Omental fat pad (tissue), 3 donors: ENCODE measurements at regions not wholly inside any gene's neighbourhood (a gene's known extent, or its start where the extent isn't known, plus 50 kb on each side); places are given as distances from the start of the nearest gene placed in this dataset.

Experiments
- ATAC-seq: fragments of 150-250 bp; one replicate; pipeline ENCODE4 v1.9.1; 2016; ENCODE audit warnings: mild to moderate bottlenecking, moderate library complexity; ENCODE audit not compliant: low FRiP score
- DNase-seq: peaks from one replicate; pipeline ENCODE4 v3.0.0-alpha.2; 2019; ENCODE audit warnings: low spot score
- CTCF ChIP-seq, 3 donors: fragments of 450-650 bp; IDR thresholded peaks; one replicate each; pipeline ENCODE4 v1.5.1; 2016 to 2017; ENCODE audit warnings: antibody characterized with exemption in 3 of 3, mild to moderate bottlenecking in 3 of 3, moderate library complexity in 2 of 3

DNA sequence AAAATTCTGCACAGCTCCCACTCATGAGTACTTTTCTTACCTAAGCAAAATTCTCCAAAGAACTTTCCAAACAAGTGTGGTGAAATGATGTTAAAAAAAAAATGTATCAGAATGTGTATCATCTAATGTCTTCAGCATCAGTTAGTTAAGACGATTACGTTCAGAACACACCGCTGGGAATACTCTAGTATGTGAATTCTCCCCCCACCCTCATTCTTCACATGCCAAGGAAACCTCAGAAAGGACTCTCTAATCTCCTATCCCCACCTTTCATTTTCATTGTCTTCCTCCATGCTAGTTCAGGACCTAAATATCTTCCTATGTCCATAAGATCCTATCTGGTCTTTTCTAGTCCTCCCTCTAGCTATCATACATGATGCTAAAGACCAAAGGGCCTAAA lies 457.4 kb downstream of the SHQ1 start:
- DNase-seq (no peak), ATAC-seq (no peak)
- no peak for TF ChIP-seq CTCF (IDR thresholded peaks at IDR 0.05)

DNA sequence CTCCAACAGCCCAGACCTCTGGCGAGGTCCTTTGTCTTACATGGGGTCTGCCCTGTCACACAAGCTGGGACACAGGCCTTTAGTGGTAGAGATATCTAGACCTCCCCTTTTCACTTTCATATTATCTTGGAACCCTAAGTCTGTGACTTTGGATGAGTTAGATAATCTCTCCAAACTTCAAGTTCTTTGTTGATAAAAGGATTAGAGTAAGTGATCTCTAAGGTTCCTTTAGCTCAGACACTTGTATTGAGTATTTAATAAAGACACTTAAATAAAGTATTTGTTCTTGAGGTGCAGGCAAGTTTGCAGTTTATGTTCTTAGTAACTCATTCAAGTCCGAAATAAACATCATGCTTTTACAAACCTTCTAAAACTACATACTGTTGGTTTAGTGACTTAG lies 459.6 kb downstream of the SHQ1 start:
- DNase-seq, result no peak
- no peak for ATAC-seq
- TF ChIP-seq CTCF (IDR thresholded peaks at IDR 0.05), result no peak

DNA sequence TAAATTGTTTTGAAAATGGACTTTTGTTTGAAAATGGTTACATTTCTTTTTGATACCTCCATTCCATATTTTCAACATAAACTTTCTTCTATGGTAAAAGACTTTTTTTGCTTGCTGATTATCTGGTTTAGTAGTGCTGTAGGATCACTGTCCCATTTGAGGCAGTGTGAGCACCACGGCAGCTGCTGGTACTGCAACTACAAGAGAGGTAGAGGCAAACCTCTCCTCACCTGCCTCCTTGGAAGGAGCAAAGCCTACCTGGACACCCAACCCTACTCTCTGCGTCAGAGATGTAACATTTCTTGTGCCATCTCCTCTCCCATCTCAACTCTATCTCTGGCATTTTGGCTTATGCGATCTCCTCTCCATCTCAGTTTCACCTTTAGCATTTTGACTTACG lies 460.1 kb downstream of the SHQ1 start:
- no peak for DNase-seq

GRCh38 chr3:72386327-72387000 lies 461.8 kb downstream of the SHQ1 start:
- ATAC-seq, result no peak
- TF ChIP-seq CTCF (IDR thresholded peaks at IDR 0.05), result no peak
- DNase-seq, result no peak

More for the DNA sequence above, 460.1 kb downstream of the SHQ1 start:
- TF ChIP-seq CTCF (IDR thresholded peaks at IDR 0.05), result no peak
- ATAC-seq, result no peak

- TF ChIP-seq CTCF (IDR thresholded peaks at IDR 0.05), result no peak
- DNase-seq (no peak), ATAC-seq (no peak)
Observed at GRCh38 chr3:72385167-72385566, 463.1 kb downstream of the SHQ1 start.

DNA sequence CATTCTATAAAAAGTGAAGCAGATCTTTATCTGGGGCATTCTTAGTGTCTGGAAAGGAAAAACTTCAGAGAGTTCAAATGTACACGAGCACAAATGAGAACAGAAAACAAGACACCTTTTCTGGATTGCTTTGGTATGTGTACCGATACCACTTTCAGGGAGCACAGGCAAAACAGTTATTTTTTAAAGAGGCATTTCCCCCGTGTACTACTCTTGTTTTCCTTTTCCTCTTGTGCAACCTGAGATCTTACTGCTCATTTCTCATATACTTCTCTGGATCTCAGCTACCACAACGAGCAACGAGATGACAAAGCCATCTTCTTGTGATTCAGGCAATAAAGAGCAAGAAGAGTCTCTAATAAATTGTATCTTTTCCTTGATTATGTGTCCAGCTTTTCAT lies 463.6 kb downstream of the SHQ1 start:
- no peak for TF ChIP-seq CTCF (IDR thresholded peaks at IDR 0.05)
- DNase-seq (no peak), ATAC-seq (no peak)

GRCh38 chr3:72383883-72384282 lies 464.4 kb downstream of the SHQ1 start:
- no peak for ATAC-seq
- no peak for DNase-seq
- no peak for TF ChIP-seq CTCF (IDR thresholded peaks at IDR 0.05)
